Neural cell (in vitro differentiated cells): ENCODE measurements at regions not wholly inside any gene's neighbourhood (a gene's known extent, or its start where the extent isn't known, plus 50 kb on each side); places are given as distances from the start of the nearest gene placed in this dataset.

ENCODE experiments used
- H2AFZ ChIP-seq: fragments of 200-600, 300-800 bp; sonication (generic), shearing (Covaris generic); 2 replicates; pipeline ENCODE4 v1.6.0; 2014; ENCODE audit warnings: low read depth, mild to moderate bottlenecking, antibody characterized with exemption, low read length, moderate library complexity
- H3F3A ChIP-seq: fragments of 200-600 bp; shearing (Covaris generic); 2 replicates; pipeline ENCODE4 v1.6.1; 2016; ENCODE audit warnings: mild to moderate bottlenecking, moderate library complexity, mixed read lengths, antibody characterized with exemption, low read length; ENCODE audit not compliant: insufficient read depth, poor library complexity, severe bottlenecking
- H3K27ac ChIP-seq: fragments of 200-600, 300-800 bp; sonication (generic), shearing (Covaris generic); 2 replicates; pipeline ENCODE4 v1.5.1; 2014; ENCODE audit warnings: mild to moderate bottlenecking, low read length, moderate library complexity
- H3K27me3 ChIP-seq: fragments of 300-800, 200-600 bp; sonication (generic), shearing (Covaris generic); 2 replicates; pipeline ENCODE4 v1.6.0; 2014; ENCODE audit warnings: mild to moderate bottlenecking, low read depth, low read length, moderate library complexity; ENCODE audit not compliant: insufficient read depth
- H3K36me3 ChIP-seq: fragments of 300-800, 200-600 bp; sonication (generic), shearing (Covaris generic); 2 replicates; pipeline ENCODE4 v1.5.1; 2014; ENCODE audit warnings: mild to moderate bottlenecking, antibody characterized with exemption, low read length, moderate library complexity; ENCODE audit not compliant: insufficient read depth
- H3K4me2 ChIP-seq: fragments of 300-800, 200-600 bp; sonication (generic), shearing (Covaris generic); 2 replicates; pipeline ENCODE4 v1.6.0; 2014; ENCODE audit warnings: mild to moderate bottlenecking, low read length
- H3K4me3 ChIP-seq: fragments of 300-800, 200-600 bp; sonication (generic), shearing (Covaris generic); 2 replicates; pipeline ENCODE4 v1.5.1; 2014; ENCODE audit warnings: mild to moderate bottlenecking, low read length, moderate library complexity
- H3K79me2 ChIP-seq: fragments of 200-600 bp; shearing (Covaris generic); replicated peaks from 2 replicates; pipeline ENCODE4 v1.6.0; 2014; ENCODE audit warnings: mild to moderate bottlenecking, low read length, moderate library complexity; ENCODE audit not compliant: insufficient read depth
- H3K9ac ChIP-seq: fragments of 300-800, 200-600 bp; sonication (generic), shearing (Covaris generic); 2 replicates; pipeline ENCODE4 v1.6.1; 2016; ENCODE audit warnings: mild to moderate bottlenecking, low read length, mixed read lengths
- H3K9me2 ChIP-seq: fragments of 200-600 bp; shearing (Covaris generic); 2 replicates; pipeline ENCODE4 v1.6.1; 2016; ENCODE audit warnings: mild to moderate bottlenecking, low read length, mixed read lengths; ENCODE audit not compliant: insufficient read depth
- H3K9me3 ChIP-seq: fragments of 200-600, 300-800 bp; sonication (generic), shearing (Covaris generic); 2 replicates; pipeline ENCODE4 v1.6.1; 2016; ENCODE audit warnings: mild to moderate bottlenecking, mixed run types, low read length, moderate library complexity, mixed read lengths
- H4K20me1 ChIP-seq: fragments of 200-600 bp; shearing (Covaris generic); 2 replicates; pipeline ENCODE4 v1.6.1; 2016; ENCODE audit warnings: mild to moderate bottlenecking, mixed run types; ENCODE audit not compliant: insufficient read depth
- EP300 ChIP-seq: fragments of 450-650 bp; conservative IDR thresholded peaks from 2 replicates; pipeline ENCODE4 v1.6.1; 2014; ENCODE audit warnings: antibody characterized with exemption, mild to moderate bottlenecking, moderate library complexity; ENCODE audit not compliant: poor library complexity, severe bottlenecking
- EZH2 ChIP-seq: fragments of 200-600, 300-800 bp; shearing (Covaris generic), sonication (generic); IDR thresholded peaks from 2 replicates; pipeline ENCODE4 v1.6.1; 2014; ENCODE audit warnings: antibody characterized with exemption, low read length, borderline replicate concordance, mild to moderate bottlenecking; ENCODE audit not compliant: insufficient read depth, poor library complexity, severe bottlenecking
- MXI1 ChIP-seq: fragments of 450-650 bp; conservative IDR thresholded peaks from 2 replicates; pipeline ENCODE4 v1.6.1; 2014; ENCODE audit warnings: antibody characterized with exemption, mild to moderate bottlenecking; ENCODE audit not compliant: poor library complexity, severe bottlenecking
- POLR2AphosphoS5 ChIP-seq: IDR thresholded peaks from 2 replicates; pipeline ENCODE4 v1.6.1; 2012
- RAD21 ChIP-seq: fragments of 450-650 bp; conservative IDR thresholded peaks from 2 replicates; pipeline ENCODE4 v1.6.1; 2014; ENCODE audit warnings: antibody characterized with exemption, mild to moderate bottlenecking, moderate library complexity
- SMC3 ChIP-seq: fragments of 450-650 bp; conservative IDR thresholded peaks from 2 replicates; pipeline ENCODE4 v1.6.1; 2014; ENCODE audit warnings: antibody characterized with exemption, mild to moderate bottlenecking, moderate library complexity; ENCODE audit not compliant: poor library complexity
- TAF1 ChIP-seq: IDR thresholded peaks from 2 replicates; pipeline ENCODE4 v1.6.1; 2012; ENCODE audit warnings: low read depth
- TF ChIP-seq, protein P1 (sequence below): IDR thresholded peaks from 2 replicates; pipeline ENCODE4 v1.6.1; 2012; ENCODE audit warnings: borderline replicate concordance
- TF ChIP-seq, protein P2 (sequence below): fragments of 450-650 bp; IDR thresholded peaks from 2 replicates; pipeline ENCODE4 v1.5.1; 2014; ENCODE audit warnings: antibody characterized with exemption, mild to moderate bottlenecking, moderate library complexity; ENCODE audit not compliant: poor library complexity, severe bottlenecking

DNA sequence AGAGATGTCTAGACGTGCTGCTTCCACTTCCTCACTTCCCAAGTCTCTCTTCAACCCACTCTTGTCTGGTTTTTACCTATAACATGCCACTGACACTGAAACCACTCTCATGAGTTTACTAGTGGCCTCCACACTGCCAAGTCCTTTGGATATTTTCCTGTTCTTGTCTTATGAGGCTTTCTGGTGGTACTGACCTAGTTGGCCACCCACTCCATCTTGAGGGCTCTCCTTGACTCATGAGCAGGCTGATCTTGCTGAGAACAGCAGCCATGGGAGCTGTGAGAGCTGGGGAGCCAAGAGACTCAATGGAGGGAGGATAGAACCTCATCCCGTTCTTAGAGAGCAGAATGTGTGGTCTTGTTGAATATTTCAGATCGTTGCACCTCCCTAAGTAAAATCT, 283.4 kb upstream of the PRDM1 start:
- H3K9me2 ChIP-seq: no peaks in the 10 kb centered on the region
- no peak overlapping the region for H3K4me3 ChIP-seq
- TF ChIP-seq POLR2AphosphoS5 (no peak), EZH2 (no peak), RAD21 (no peak), EP300 (no peak)
- H3K9ac ChIP-seq: no peak overlapping the region
- no peaks in the 10 kb centered on the region for H3K79me2 ChIP-seq
- no peak overlapping the region for H3K4me2 ChIP-seq
- H3K36me3 ChIP-seq: no peaks in the 10 kb centered on the region
- no peak overlapping the region for H3K27ac ChIP-seq
- no peak overlapping the region for H2AFZ ChIP-seq
- H3K9me3 ChIP-seq: no peaks in the 10 kb centered on the region
- no peaks in the 10 kb centered on the region for H4K20me1 ChIP-seq
- no peaks in the 10 kb centered on the region for H3K27me3 ChIP-seq
- H3F3A ChIP-seq: no peaks in the 10 kb centered on the region

DNA sequence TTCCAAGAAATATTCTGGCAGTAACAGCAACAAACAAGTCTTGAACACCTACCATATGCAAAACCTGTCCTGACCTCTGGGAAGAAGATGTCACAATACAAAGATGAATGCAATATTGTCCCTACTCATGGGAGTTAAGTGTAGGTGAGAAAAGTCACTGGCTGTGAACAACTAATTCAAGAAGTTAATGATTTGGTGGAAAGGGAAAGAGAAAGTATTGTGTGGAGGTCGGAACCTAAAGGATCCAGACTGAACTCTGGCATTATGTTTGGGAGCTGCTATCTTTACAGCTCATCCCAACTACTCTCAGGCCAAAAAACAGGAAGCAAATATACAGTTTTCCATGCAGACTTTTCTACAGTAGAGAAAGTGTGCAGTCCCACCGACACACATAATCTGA, 285.3 kb upstream of the PRDM1 start:
- Histone ChIP-seq H3K9me2 (no peaks in the 10 kb centered on the region), H3F3A (no peaks in the 10 kb centered on the region), H4K20me1 (no peaks in the 10 kb centered on the region), H3K27me3 (no peaks in the 10 kb centered on the region), H3K4me2 (no peak overlapping the region), H3K4me3 (no peak overlapping the region), H3K36me3 (no peaks in the 10 kb centered on the region), H3K9ac (no peak overlapping the region), H3K27ac (no peak overlapping the region), H3K79me2 (no peaks in the 10 kb centered on the region), H2AFZ (no peak overlapping the region), H3K9me3 (no peaks in the 10 kb centered on the region)
- no peak for TF ChIP-seq TAF1
- TF ChIP-seq EP300: no peak
- no peak for TF ChIP-seq MXI1
- no peak for TF ChIP-seq EZH2
- no peak for TF ChIP-seq POLR2AphosphoS5
- TF ChIP-seq, protein P1, sequence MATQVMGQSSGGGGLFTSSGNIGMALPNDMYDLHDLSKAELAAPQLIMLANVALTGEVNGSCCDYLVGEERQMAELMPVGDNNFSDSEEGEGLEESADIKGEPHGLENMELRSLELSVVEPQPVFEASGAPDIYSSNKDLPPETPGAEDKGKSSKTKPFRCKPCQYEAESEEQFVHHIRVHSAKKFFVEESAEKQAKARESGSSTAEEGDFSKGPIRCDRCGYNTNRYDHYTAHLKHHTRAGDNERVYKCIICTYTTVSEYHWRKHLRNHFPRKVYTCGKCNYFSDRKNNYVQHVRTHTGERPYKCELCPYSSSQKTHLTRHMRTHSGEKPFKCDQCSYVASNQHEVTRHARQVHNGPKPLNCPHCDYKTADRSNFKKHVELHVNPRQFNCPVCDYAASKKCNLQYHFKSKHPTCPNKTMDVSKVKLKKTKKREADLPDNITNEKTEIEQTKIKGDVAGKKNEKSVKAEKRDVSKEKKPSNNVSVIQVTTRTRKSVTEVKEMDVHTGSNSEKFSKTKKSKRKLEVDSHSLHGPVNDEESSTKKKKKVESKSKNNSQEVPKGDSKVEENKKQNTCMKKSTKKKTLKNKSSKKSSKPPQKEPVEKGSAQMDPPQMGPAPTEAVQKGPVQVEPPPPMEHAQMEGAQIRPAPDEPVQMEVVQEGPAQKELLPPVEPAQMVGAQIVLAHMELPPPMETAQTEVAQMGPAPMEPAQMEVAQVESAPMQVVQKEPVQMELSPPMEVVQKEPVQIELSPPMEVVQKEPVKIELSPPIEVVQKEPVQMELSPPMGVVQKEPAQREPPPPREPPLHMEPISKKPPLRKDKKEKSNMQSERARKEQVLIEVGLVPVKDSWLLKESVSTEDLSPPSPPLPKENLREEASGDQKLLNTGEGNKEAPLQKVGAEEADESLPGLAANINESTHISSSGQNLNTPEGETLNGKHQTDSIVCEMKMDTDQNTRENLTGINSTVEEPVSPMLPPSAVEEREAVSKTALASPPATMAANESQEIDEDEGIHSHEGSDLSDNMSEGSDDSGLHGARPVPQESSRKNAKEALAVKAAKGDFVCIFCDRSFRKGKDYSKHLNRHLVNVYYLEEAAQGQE: no peak
- TF ChIP-seq, protein P2, sequence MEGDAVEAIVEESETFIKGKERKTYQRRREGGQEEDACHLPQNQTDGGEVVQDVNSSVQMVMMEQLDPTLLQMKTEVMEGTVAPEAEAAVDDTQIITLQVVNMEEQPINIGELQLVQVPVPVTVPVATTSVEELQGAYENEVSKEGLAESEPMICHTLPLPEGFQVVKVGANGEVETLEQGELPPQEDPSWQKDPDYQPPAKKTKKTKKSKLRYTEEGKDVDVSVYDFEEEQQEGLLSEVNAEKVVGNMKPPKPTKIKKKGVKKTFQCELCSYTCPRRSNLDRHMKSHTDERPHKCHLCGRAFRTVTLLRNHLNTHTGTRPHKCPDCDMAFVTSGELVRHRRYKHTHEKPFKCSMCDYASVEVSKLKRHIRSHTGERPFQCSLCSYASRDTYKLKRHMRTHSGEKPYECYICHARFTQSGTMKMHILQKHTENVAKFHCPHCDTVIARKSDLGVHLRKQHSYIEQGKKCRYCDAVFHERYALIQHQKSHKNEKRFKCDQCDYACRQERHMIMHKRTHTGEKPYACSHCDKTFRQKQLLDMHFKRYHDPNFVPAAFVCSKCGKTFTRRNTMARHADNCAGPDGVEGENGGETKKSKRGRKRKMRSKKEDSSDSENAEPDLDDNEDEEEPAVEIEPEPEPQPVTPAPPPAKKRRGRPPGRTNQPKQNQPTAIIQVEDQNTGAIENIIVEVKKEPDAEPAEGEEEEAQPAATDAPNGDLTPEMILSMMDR: no peak
- TF ChIP-seq SMC3: no peak
- TF ChIP-seq RAD21: no peak

DNA sequence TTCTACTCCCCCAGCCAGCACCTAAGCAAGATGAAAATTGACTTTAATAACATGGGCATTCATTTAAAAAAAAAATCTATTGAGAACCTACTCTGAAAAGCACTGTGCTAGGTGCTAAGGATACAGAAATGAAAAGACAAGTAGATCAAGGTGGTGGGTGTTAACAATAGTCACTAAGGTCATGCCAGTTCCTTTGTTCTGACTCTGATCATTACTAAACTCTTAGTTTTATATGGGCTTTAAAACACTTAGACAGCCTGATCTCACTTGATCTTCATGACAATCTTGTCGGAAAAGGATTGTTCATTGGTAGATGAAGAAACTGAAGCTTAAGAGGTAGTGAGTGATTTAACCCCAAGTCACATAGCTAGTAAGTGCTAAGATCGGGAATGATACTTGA, 285.7 kb upstream of the PRDM1 start:
- Histone ChIP-seq H3K9ac (no peak overlapping the region), H2AFZ (no peak overlapping the region), H3K9me2 (no peaks in the 10 kb centered on the region), H3K79me2 (no peaks in the 10 kb centered on the region), H3K4me2 (no peak overlapping the region), H3K27ac (no peak overlapping the region), H3K27me3 (no peaks in the 10 kb centered on the region), H3F3A (no peaks in the 10 kb centered on the region), H3K9me3 (no peaks in the 10 kb centered on the region), H3K4me3 (no peak overlapping the region), H3K36me3 (no peaks in the 10 kb centered on the region), H4K20me1 (no peaks in the 10 kb centered on the region)
- TF ChIP-seq, protein P2: no peak
- TF ChIP-seq EP300 (no peak), EZH2 (no peak), TAF1 (no peak), POLR2AphosphoS5 (no peak), MXI1 (no peak), RAD21 (no peak), SMC3 (no peak)
- TF ChIP-seq, protein P1: no peak
